Suprapubic skin (tissue), 3 donors: ENCODE measurements at regions not wholly inside any gene's neighbourhood (a gene's known extent, or its start where the extent isn't known, plus 50 kb on each side); places are given as distances from the start of the nearest gene placed in this dataset.

ENCODE experiments used
- CTCF ChIP-seq, 2 donors: fragments of 200-600 bp in 1 of 2; fragments of 450-650 bp in 1 of 2; sonication (generic) in 1 of 2; IDR thresholded peaks; one replicate each; pipeline ENCODE4 v1.5.1; 2016 to 2019; ENCODE audit warnings: antibody characterized with exemption in 2 of 2, mild to moderate bottlenecking in 1 of 2, moderate library complexity in 1 of 2
- POLR2A ChIP-seq, 2 donors: fragments of 450-650 bp; IDR thresholded peaks; one replicate each; pipeline ENCODE4 v1.6.1; 2017; ENCODE audit warnings: antibody characterized with exemption in 2 of 2, mild to moderate bottlenecking in 2 of 2, moderate library complexity in 2 of 2

DNA sequence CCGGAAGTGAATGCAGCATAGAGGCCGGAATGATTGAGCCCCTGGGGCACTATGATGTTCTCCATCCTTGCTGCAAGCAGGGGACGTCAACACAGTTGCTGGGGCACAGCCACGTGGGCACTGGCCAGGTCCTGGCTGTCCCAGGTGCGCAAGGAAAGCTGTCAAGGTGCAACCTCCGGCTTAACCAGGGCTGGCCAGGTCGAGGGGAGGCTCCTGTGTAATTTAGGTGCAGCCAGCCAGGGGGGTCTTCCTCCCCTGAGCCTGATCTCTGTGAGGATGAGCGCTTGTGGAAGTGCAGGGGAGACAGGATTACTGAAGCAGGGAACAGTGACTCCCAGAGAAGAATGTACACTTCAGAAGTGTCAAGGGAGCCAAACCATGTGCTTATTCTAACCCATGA is 852.8 kb upstream of the TMEM132C start:
- TF ChIP-seq CTCF (IDR thresholded peaks at IDR 0.05) (no peak), POLR2A (IDR thresholded peaks at IDR 0.05) (no peak)
